Panc1 (cell line): ENCODE measurements at regions not wholly inside any gene's neighbourhood (a gene's known extent, or its start where the extent isn't known, plus 50 kb on each side); places are given as distances from the start of the nearest gene placed in this dataset.
A peak's percentile ranks its signal among the peaks of the same experiment; 100 is the strongest.

Source experiments
- ATAC-seq: fragments of 200-7000 bp; cut with Tn5 transposase; 2 replicates; pipeline ENCODE4 v1.9.1; 2020; ENCODE audit warnings: mild to moderate bottlenecking, moderate library complexity
- BruUV-seq: library from RNA; stranded (reverse); fragments of 400-500 nt; replicated peaks from 2 replicates; lab custom pipeline; 2021; lab: Mats Ljungman, UMichigan
- CTCF ChIA-PET: fragments of 300-600 bp; sonication (Branson Sonifier 250); formaldehyde crosslinking; loops from one replicate; lab custom pipeline; 2022; ENCODE audit warnings: antibody characterized with exemption; lab: Charles Lee
- POLR2A ChIA-PET: fragments of 300-600 bp; sonication (Branson Sonifier 250); formaldehyde crosslinking; loops from one replicate; lab custom pipeline; 2022; ENCODE audit warnings: antibody characterized with exemption; lab: Charles Lee
- DNase-seq: peaks from one replicate; pipeline ENCODE4 v3.0.0-alpha.2; 2010; ENCODE audit warnings: low read depth, low spot score
- H3K27ac ChIP-seq: 2 replicates; pipeline ENCODE4 v1.5.1; 2011; ENCODE audit warnings: mild to moderate bottlenecking, low read length, inconsistent platforms
- H3K27me3 ChIP-seq: fragments of 200-500 bp; sonication (Bioruptor generic); 2 replicates; pipeline ENCODE4 v1.6.0; 2014; ENCODE audit warnings: low read length, inconsistent platforms; ENCODE audit not compliant: control insufficient read depth, insufficient read depth
- H3K36me3 ChIP-seq: fragments of 200-500 bp; sonication (Bioruptor generic); 2 replicates; pipeline ENCODE4 v1.5.1; 2014; ENCODE audit warnings: inconsistent platforms, mild to moderate bottlenecking, low read length, moderate library complexity; ENCODE audit not compliant: control insufficient read depth, insufficient read depth
- H3K4me1 ChIP-seq: 2 replicates; pipeline ENCODE4 v1.5.1; 2011; ENCODE audit warnings: inconsistent platforms, mild to moderate bottlenecking, low read length, moderate library complexity; ENCODE audit not compliant: control insufficient read depth, insufficient read depth
- H3K4me3 ChIP-seq, 2 experiments: 2 replicates each; pipeline ENCODE4 v1.5.1; 2011 to 2012; ENCODE audit warnings: low read depth in 2 of 2, low read length in 2 of 2, mild to moderate bottlenecking in 2 of 2, inconsistent platforms in 1 of 2, moderate library complexity in 1 of 2
- H3K9me3 ChIP-seq: fragments of 200-500 bp; sonication (Bioruptor generic); 2 replicates; pipeline ENCODE4 v1.5.1; 2014; ENCODE audit warnings: low read depth, mild to moderate bottlenecking, inconsistent platforms, low read length, moderate library complexity; ENCODE audit not compliant: control insufficient read depth, insufficient read depth
- POLR2AphosphoS5 ChIP-seq: IDR thresholded peaks from 2 replicates; pipeline ENCODE4 v1.6.1; 2012; ENCODE audit warnings: mild to moderate bottlenecking, low read depth, low read length, moderate library complexity
- SIN3A ChIP-seq: IDR thresholded peaks from 2 replicates; pipeline ENCODE4 v1.6.1; 2012; ENCODE audit warnings: low read depth, mild to moderate bottlenecking, low read length, moderate library complexity, borderline replicate concordance; ENCODE audit not compliant: insufficient read depth
- TCF7L2 ChIP-seq: IDR thresholded peaks from 2 replicates; pipeline ENCODE4 v1.6.1; 2011; ENCODE audit warnings: mild to moderate bottlenecking, low read depth, low read length, inconsistent platforms
- in situ Hi-C: cut with HindIII; loops from 2 replicates; pipeline ENCODE4 v1.10.0; 2016; ENCODE audit warnings: low sequenced_read_pairs, low pct_unique_long_range_greater_than_20kb
- intact Hi-C: fragments of 100-400 bp; cut with micrococcal nuclease; formaldehyde crosslinking; loops from one replicate; pipeline ENCODE4 v1.10.0; 2022; ENCODE audit not compliant: unreplicated experiment
- TF ChIP-seq, protein P1 (sequence below), 2 experiments: IDR thresholded peaks; 2 replicates each; pipeline ENCODE4 v1.6.1; 2011 to 2012; ENCODE audit warnings: low read depth in 2 of 2, control low read depth in 1 of 2, low read length in 1 of 2, mild to moderate bottlenecking in 1 of 2, moderate library complexity in 1 of 2; ENCODE audit not compliant: insufficient read depth in 1 of 2
- TF ChIP-seq, protein P2 (sequence below): fragments of 450-650 bp; IDR thresholded peaks from 2 replicates; pipeline ENCODE4 v1.5.1; 2017; ENCODE audit warnings: mild to moderate bottlenecking

DNA sequence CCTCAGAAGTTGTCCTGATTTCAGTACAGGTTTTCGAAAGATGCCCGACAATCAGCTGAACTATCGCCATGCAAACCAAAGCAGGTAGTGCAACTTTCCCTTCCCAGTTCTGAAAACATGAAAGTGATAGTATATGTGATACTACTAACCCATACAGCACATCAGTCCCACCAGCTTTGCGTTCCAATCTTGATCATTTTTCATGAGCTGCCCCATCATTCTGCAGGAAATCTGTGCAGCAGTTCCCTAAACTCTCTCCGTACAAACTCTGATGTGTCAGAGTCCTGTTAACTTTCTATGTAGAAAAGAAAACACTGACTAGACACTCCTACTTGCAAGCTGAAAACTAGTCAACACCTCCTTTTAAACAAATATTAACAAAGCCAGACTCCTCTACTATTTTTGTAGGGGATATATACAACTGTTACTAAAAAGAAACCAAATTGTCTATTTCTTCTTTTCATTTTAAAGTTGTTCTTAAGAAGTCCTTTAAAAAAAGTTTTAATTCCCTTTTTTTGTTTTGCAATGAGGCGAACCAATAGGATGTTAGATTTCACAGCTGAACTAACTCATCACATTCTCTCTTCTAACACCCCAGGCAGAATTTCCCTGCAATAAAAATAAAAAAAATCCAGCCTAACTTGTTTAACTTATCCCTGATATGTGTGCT lies 99.6 kb upstream of the DST start:
- BruUV-seq = no TSS peak
- H3K36me3 ChIP-seq = no peaks in the 10 kb centered on the region
- intact Hi-C loops = no loop called here
- peaks cover 62% of the 10 kb centered on the region for H3K4me1 ChIP-seq
- no peaks in the 10 kb centered on the region for H3K27me3 ChIP-seq
- peak overlapping the region; percentile 62 for H3K27ac ChIP-seq
- H3K9me3 ChIP-seq = no peaks in the 10 kb centered on the region
- POLR2A ChIA-PET = no interaction called here
- H3K4me3 ChIP-seq = peak overlapping the region; percentile 18 to 55
- DNase-seq = no peak
- peak; percentile 67 for ATAC-seq
- in situ Hi-C loops = no loop called here
- TF ChIP-seq TCF7L2 (no peak), POLR2AphosphoS5 (no peak), SIN3A (no peak)
- TF ChIP-seq, protein P1, sequence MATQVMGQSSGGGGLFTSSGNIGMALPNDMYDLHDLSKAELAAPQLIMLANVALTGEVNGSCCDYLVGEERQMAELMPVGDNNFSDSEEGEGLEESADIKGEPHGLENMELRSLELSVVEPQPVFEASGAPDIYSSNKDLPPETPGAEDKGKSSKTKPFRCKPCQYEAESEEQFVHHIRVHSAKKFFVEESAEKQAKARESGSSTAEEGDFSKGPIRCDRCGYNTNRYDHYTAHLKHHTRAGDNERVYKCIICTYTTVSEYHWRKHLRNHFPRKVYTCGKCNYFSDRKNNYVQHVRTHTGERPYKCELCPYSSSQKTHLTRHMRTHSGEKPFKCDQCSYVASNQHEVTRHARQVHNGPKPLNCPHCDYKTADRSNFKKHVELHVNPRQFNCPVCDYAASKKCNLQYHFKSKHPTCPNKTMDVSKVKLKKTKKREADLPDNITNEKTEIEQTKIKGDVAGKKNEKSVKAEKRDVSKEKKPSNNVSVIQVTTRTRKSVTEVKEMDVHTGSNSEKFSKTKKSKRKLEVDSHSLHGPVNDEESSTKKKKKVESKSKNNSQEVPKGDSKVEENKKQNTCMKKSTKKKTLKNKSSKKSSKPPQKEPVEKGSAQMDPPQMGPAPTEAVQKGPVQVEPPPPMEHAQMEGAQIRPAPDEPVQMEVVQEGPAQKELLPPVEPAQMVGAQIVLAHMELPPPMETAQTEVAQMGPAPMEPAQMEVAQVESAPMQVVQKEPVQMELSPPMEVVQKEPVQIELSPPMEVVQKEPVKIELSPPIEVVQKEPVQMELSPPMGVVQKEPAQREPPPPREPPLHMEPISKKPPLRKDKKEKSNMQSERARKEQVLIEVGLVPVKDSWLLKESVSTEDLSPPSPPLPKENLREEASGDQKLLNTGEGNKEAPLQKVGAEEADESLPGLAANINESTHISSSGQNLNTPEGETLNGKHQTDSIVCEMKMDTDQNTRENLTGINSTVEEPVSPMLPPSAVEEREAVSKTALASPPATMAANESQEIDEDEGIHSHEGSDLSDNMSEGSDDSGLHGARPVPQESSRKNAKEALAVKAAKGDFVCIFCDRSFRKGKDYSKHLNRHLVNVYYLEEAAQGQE (IDR thresholded peaks at IDR 0.05; ENCODE audit: insufficient read depth in 1 of 2, low read depth in 2 of 2, low read length in 1 of 2) = no peak
- TF ChIP-seq, protein P2, sequence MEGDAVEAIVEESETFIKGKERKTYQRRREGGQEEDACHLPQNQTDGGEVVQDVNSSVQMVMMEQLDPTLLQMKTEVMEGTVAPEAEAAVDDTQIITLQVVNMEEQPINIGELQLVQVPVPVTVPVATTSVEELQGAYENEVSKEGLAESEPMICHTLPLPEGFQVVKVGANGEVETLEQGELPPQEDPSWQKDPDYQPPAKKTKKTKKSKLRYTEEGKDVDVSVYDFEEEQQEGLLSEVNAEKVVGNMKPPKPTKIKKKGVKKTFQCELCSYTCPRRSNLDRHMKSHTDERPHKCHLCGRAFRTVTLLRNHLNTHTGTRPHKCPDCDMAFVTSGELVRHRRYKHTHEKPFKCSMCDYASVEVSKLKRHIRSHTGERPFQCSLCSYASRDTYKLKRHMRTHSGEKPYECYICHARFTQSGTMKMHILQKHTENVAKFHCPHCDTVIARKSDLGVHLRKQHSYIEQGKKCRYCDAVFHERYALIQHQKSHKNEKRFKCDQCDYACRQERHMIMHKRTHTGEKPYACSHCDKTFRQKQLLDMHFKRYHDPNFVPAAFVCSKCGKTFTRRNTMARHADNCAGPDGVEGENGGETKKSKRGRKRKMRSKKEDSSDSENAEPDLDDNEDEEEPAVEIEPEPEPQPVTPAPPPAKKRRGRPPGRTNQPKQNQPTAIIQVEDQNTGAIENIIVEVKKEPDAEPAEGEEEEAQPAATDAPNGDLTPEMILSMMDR = no peak
- CTCF ChIA-PET = interaction anchor here (0.5 kb wide), 1 partner anchor 9 kb away, joined by 3 read pairs; no protein-coding TSS in a partner anchor

DNA sequence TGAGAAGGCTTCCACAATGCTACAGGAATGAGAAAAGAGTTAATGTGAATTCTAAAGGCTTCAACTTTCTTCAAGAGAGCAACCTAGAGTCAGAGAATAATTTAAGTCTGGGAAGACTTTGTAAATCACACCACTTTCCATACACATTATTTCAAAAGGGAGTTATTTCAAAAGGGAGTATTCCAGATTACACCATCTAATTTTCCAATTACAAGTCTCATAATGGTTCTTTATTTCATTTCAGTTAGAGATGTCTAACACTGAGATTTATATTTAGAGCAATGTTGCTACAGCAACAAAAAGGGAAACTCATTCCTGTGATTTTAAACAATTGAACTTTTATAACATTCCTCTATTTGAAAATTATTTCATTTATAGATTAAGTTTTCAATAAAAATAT lies 98.8 kb upstream of the DST start:
- in situ Hi-C loops (no loop called here), intact Hi-C loops (no loop called here)
- no peaks in the 10 kb centered on the region for H3K9me3 ChIP-seq
- ChIA-PET POLR2A (no interaction called here), CTCF (no interaction called here)
- no peaks in the 10 kb centered on the region for H3K27me3 ChIP-seq
- DNase-seq = no peak
- H3K27ac ChIP-seq = peak overlapping the region; percentile 62; the same call in 1 of the 2 replicates
- BruUV-seq = no TSS peak
- no peak for ATAC-seq
- peak overlapping the region; percentile 18 to 55; a peak in 2 of 4 replicates for H3K4me3 ChIP-seq
- TF ChIP-seq SIN3A (no peak), TCF7L2 (no peak)
- TF ChIP-seq, protein P1 (IDR thresholded peaks at IDR 0.05; ENCODE audit: insufficient read depth in 1 of 2, low read depth in 2 of 2, low read length in 1 of 2) = no peak
- H3K4me1 ChIP-seq = peaks cover 55% of the 10 kb centered on the region
- no peaks in the 10 kb centered on the region for H3K36me3 ChIP-seq
